Frontal cortex (tissue), 3 donors: ENCODE measurements at regions not wholly inside any gene's neighbourhood (a gene's known extent, or its start where the extent isn't known, plus 50 kb on each side); places are given as distances from the start of the nearest gene placed in this dataset.

ENCODE experiments used
- DNase-seq, 2 donors: peaks; one replicate each; pipeline ENCODE4 v3.0.0; 2012; ENCODE audit warnings: low spot score in 2 of 2
- FAIRE-seq: peaks from 2 replicates; lab custom pipeline; 2012; peaks lifted over from hg19 to GRCh38; lab: Jason Lieb, UNC
- donor health status: control.
- donor health status: control.
- donor health status: control.

DNA sequence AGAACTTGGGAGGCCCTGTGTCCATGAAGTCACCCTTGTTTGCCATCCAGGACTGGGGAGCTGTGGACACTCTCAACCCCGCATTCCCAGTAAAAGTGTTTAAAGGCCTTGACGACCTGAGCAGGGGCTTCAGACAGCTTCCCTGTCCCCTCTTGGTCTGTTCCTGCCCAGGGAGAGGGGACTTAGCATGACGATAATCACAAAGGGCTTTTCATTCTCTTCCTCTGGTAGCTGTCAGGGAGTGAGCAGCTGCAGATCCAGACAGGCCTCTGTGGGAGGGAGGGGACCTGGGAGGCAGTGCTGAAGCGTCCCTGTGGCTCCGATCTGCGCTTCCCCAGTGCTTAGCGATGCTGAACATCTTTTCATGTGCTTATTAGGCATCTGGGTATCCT is 77.8 kb upstream of the HS6ST1 start:
- FAIRE-seq, result no peak
- no peak for DNase-seq

DNA sequence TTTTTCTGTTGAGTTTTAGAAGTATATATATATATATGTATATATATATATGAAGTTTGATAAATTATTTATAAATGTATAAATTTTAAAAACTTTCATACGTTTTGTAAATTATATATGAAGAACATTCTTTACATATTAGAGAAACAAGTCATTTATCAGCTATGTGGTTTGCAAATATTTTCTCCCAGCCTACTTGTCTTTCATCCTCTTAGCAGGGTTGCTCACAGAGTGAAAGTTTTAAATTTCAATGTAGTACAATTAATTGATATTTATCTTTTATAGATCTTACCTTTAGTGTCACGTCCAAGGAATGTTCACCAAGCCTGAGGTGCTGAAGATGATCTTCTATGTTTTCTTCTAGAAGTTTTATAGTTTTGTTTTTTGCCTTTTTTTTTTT is 78.3 kb upstream of the HS6ST1 start:
- no peak for DNase-seq
- FAIRE-seq, result no peak

DNA sequence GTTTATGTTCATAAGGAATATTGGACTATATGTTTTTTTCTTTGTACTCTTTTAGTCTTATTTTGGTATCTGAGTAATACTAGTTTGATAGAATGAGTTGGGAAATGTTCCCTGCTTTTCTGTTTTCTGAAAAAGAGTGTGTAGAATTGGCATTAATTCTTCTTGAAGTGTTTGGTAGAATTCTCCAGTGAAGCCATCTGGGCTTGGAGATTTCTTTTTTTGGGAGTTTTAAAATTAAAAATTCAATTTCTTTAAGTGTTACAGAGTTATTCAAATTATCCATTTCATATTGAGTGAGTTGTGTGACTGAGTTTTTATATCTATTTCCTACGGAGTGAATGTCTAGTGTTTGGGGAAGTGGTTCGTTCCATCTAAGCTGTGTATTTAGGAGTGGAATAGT is 80.6 kb upstream of the HS6ST1 start:
- DNase-seq (no peak), FAIRE-seq (no peak)

DNA sequence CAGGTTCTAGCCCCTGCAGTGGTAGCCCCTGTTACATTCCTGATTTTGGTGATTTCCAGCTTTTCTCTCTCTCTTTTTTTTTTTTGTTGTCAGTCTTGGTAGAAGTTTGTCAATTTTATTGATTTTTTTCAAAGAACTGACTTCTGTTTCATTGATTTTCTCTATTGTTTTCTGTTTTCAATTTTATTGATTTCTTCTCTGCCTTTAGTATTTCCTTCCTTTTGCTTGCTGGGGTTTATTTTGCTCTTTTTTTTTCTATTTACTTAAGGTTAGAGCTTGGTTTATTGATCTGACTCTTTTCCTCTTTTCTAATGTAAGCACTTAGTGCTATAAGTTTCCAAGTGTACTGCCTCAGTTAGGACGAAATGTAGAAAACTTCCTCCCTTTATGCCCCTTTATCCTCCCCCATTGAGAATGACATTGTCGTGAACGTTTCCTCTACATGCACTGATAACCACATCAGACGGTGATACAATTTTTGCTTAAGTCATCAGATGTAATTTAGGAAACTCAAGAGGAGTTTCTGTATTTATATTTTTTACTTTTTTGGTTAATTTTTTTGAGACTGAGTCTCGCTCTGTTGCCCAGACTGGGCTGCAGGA is 81.1 kb upstream of the HS6ST1 start:
- DNase-seq, result no peak
- FAIRE-seq, result no peak

DNA sequence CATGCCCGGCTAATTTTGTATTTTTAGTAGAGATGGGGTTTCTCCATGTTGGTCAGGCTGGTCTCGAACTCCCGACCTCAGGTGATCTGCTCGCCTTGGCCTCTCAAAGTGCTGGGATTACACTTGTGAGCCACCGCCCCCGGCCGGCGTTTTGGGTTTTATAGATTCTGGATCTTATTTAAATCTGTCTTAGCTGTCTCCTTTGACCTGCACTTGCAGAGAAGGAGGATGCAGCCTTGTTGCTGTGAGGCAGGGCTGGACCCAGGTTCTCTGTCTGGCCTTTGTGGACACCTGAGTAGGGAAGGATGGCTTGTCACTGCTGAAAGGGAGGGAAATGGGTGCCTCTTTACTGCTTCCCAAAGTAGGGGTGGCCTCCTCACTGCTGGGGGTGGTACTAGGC is 83.0 kb upstream of the HS6ST1 start:
- DNase-seq (no peak), FAIRE-seq (no peak)

DNA sequence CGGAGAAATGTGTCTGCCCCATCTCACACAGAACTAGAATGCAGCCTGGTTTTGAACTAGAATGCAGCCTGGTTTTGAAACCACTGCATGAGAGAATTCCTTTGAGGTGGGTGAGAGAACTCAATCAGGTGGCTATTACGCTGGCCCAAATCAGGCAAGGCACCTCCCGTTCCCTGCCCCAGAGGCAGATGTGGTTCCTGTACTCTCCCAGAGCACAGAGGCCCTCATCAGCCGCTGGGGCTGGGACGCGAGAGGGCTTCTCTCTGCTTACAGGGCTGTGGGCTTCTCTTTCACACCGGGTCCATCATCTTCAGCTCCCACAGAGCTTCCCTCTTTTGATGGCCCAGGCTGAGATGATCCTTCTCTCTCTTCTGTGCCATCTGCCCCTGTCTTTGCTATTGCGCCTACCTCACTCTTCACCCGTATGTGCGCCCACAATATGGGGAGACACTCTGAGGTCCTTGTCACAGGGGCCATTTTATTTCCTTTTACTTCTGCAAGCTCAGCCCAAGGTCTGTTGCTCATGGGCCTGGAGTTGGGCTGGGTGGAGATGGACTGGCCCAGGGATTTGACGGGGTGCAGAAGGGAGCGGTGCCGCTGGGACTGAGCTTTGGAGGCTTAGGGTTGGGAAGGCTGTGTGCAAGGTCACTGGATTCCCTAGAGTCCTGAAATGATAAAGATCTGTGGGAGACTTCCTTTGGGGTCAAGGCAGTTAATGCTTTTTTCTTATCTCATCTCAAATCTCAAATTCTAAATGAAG is 84.4 kb upstream of the HS6ST1 start:
- DNase-seq, result no peak
- no peak for FAIRE-seq

DNA sequence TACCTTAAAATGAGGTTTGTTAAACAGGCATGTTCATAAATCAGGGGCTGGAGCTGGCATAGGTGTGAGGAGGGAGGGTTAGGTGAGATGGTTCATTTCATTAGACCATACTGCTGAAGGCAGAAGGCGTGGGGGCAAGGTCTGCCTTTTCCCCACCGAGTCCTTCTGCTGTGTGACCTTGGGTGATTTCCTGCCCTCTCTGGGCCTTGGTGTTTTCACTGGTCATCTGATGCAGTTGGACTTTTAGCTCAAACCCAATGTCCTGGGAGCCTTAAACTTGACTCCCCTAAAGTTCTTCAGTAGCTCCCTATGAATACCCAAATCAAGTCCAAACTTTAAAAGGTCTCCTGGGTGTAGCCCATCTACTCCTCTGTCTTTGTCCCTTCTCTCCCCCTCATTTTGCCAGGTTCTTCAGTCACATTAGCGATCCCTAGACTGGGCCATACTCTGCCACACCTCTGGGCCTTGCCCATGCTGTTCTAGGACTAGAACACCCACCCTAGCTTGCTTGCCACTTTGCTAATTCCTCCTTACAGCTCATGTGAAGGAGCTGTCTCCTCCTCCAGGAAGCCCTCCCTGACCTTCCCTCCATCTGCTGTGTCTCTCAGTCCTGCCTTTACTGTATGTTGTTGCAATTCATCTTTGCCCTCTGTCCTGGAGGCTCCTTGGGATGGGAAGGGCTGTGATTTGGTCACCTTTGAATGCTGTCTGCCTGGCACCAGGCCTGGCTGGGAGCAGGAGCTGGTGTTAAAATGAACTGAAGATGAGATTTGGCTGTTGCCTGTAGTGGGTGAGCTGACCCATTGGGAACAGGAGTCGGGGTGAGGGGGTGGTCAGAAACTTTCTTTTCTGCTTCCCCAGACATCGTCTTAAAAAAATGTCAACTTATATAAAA is 85.4 kb upstream of the HS6ST1 start:
- FAIRE-seq, result no peak

DNA sequence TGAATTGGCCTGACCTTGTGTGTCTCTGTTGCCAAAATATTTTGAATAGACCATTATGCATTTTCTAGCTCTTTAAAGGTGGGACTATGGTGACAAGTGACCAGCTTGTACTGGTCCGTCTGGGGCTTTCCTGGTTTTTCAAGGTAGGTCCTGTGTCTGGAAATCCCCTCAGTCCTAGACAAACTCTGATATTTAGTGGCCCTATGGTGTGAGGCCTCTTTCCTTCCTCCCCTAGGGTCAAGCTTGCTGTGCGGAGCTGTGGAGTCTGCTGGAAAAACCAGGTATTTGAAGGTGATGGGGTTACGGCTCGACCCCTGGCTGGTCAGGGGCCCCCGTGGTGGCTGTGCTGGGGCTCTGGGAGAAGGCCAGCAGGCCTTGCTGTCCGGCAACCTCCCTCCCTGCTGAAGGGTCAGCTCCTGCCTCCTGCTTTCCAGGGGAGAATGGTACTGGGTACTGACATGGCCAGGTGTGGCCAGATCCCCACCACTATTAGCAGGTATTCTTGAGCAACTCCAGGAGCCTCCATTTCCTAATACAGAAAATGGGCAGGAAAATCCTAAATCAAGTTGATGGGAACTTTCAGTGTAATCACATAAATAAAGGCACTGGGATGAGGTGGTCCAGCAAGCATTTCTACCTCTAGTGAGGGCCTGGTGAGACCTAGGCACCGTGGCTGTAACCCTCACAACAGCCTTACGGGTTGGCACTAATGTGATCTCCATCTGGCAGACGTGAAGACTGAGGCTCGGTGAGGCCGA is 86.2 kb upstream of the HS6ST1 start:
- no peak for FAIRE-seq

More for the DNA sequence above, 85.4 kb upstream of the HS6ST1 start:
- DNase-seq, result no peak

DNA sequence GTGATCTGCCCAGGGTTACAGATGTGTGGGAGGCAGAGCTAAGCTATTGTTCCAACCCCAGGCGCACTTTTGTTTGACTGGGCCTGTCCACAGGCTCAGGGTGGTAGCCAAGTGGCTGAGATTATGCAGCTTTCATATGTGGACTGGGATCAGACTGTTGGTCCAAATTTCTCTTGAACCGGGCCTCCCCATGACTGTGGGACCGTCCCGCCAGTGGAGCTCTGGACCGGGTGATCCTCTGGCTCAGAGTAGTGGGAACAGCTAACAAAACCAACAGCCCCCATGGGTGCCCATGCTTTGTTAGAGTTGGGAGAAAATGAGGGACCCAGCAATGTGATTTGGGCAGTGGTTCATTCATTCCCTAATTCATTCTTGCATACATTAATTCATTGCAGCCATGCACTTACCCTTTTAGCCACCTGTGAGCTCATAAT is 86.8 kb upstream of the HS6ST1 start:
- no peak for DNase-seq
- FAIRE-seq, result no peak

More for the DNA sequence above, 86.2 kb upstream of the HS6ST1 start:
- DNase-seq, result no peak

DNA sequence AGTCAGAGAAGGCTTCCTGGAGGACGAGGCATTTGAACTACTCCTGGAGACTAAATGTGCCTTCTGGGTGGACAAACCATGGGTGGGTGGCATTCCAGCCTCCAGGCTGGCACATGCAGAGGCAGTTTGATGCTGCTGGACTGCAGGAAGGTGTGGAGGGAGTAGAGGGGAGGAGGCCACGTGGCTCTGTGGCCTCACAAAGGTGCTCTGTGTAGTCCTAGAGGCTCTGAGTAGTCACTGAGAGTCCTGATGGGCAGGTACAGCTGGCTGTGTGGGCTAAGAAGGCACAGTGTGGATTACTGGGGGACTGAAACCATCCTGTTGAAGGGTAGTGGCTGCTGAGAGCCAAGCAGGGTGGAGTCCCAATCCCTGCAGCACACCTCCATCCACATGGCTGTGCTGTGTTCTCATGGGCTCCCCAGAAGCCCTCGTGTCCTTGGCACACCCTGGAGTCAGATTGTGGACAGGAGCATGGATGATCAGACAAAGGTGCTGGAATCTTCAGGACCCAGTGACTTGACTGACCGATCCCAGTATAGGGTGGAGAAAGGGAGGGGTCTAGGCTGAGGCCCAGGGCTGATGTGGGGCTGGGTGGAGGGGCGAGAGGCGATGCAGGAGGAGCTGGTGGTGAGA is 87.4 kb upstream of the HS6ST1 start:
- FAIRE-seq (no peak), DNase-seq (no peak)

DNA sequence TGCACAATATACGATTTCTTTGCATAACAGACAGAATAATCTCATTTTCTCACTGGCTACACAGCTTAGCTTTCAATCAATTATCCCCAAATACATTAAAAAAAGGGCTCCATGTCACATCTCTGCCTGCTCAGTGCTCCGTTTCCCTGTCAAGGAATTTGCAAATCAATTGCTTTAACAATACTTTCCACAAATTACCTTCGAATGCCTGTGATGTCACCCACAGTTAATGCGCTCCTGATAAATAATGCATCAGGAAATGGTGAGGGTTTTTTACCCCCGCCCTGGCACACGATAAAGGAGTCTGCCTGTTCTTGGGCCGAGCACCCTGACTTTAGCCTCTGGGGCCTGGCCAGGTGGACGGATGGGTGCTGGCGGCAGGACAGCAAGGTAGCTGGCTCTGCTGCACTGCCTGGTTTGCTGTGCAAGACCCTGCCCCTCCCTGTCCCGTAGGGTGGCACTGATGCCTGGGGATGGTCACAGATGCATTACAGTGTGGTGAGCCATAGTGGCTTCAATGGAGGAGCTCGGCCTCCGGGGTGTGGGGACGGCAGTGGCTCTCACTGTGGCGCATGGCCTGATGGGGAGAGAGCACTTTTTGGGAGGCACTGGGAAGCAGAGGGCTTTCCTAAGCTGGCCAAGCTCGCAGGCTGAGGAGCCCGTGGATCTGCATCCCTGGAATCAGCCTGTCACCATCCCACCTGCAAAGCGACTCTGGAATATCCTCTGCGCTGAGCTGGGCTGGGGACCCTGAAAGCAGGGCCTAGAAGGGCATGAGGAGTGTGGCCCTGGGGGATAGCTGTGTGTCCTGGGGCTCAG is 88.3 kb upstream of the HS6ST1 start:
- no peak for FAIRE-seq
- no peak for DNase-seq

DNA sequence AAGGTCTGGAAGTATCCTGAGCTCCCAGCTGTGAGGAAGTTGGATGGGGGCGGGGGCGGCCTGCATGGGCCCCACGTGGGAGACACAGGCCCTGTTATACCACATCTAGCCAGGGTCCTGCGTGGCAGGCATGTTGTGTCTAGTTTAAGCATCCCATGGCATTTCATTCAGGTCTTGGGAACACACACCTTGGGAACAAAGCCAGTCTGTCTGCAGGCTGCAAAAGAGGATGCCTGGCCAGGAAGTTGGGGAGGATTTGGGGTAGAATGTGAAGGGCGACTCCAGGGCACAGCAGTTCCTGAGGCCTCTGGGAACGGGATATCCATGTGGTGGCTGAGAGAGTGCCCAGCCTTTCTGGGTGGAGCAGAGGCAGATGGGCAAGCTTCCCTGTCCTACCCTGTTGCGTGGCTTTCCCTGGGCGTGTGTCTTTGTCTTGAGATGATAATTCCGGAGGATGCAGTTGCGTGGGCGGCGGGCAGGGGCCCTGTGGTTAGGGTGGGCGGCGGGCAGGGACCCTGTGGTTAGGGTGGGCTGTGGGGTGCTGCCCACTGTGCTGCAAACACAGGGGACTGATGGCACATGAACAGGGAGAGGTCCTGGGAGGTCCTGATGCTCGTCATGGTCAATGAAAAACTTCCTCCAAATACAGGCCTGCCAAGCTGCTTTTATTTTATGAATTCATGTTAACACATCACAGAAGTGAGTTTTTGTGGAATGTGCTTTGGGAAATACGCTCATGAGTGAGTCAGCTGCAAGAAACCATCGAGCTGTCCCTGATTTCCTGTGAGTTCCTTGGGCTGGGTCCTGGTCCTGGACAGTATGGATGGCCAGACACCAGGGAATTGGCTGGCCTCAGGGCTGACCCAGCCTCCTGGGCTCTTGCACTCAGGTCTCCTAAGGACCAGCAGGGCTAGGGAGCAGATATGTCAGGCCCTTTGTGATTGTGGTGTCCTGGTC is 90.0 kb upstream of the HS6ST1 start:
- DNase-seq, result no peak

DNA sequence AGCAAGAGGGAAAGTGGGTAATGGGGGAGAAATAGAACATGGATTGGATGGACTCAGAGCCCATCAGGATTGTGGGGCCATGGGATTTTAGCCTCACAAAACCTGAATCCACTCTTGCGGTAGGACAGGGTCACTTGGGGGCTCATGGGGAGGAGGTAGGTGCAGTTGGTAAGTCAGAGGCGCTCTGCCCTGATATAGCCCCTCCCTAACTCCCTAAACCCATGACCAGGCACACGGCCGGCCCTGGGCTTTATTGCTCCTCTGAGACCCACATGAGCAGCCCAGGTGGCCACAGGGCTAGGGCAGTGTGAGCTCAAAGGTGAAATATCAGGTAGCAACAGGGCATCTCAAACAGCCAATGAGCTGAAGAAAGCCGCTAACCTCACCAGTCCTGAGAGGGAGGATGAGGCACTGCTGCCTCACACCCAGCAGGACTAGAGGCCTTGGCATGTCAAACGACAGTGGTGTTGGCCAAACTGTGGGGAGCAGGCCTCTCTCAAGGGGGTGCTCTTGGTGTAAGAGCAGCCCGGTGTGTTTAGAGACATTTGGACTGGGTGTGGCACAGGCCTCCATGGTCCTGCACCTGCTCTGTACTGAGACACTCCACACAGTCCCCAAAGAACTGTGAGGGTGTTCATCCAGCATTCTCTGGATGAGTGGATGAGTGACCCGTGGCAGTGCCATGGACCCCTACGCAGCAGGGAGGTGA is 90.8 kb upstream of the HS6ST1 start:
- DNase-seq, result no peak
- no peak for FAIRE-seq

More for the DNA sequence above, 90.0 kb upstream of the HS6ST1 start:
- no peak for FAIRE-seq

DNA sequence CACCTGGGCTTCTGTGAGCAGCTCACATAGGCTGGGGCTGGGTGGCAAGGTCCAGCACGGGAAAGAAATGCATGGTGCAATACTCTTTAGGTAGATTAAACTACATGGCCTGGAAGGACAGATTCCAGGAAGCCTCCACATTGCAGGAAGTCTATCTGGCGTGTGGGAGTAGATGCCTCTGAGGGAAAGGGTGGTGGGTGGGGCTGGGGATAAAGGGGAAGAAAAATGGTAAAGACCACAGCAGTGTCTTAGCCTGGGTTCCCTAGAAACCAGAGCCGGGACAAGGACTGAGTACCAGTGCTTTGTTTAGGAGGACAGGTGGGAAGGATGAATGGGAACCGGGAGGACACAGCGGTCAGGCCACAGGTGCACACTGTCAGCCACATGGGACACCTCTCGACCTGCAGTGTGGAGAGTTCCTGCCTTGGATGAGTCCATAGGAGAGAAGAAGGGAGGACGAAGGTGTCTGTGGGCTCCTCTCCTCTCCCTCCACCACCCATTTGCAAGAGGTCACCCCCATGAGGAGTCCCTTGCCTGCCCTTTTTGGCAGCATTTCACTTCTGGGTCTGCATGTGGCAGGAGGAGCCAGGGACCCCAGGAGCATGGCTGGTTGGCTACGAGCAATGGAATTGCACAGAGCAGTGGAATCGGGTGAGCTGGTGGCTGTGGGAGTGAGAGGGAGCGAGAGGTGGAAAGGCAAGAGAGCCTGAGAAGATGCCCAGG is 91.5 kb upstream of the HS6ST1 start:
- no peak for DNase-seq
- no peak for FAIRE-seq

DNA sequence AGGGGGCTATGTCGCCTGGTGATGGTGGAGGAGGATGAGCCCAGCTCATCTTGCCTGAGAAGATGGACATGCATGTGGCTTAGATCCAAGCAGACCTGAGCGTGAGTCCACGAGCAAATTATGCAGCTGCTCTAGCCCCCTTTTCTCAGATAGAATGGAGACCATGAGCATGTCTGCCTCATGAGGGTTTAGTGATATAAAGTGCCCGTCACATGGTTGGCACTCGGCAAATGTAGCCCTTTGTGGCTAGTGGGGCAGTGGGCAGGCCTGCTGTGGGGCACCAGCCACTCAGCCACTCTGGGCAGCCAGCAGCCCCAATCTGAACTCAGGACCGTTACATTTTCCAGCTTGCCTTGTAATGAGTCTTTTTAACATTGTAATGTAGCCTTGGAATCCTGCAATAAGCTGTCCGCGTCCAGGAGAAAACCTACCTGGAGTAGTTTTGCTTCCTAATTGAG is 92.1 kb upstream of the HS6ST1 start:
- DNase-seq, result no peak
- FAIRE-seq, result no peak

DNA sequence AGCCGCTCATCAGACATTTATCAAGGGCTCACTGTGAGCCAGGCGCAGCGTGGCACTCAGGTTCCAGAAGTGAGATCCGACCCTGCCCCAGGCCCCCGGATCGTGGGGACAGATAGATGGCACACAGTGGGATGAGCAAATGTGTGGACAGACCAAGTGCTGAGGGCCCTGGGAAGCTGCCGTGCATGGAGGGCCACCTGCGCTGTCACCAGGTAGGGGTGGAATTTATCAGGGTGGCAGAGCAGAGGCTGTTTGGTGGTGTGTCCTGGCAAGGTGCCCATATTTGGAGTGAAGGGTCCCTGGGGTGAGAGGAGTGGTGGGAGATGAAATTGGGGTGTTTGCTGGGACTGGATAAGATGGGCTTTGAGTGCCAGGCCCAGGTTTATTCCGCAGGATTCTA is 92.8 kb upstream of the HS6ST1 start:
- FAIRE-seq (no peak), DNase-seq (no peak)
